Medulla oblongata (tissue), 1 donor: ENCODE measurements at regions not wholly inside any gene's neighbourhood (a gene's known extent, or its start where the extent isn't known, plus 50 kb on each side); places are given as distances from the start of the nearest gene placed in this dataset.
"Not testable (repeated sequence)": the region's sequence is repeated elsewhere in the genome, so short reads cannot be mapped to it uniquely, and the experiment has no call there.

Experiments used
- DNase-seq: peaks from one replicate; pipeline ENCODE4 v3.0.0-alpha.2; 2015; ENCODE audit errors: extremely low spot score

DNA sequence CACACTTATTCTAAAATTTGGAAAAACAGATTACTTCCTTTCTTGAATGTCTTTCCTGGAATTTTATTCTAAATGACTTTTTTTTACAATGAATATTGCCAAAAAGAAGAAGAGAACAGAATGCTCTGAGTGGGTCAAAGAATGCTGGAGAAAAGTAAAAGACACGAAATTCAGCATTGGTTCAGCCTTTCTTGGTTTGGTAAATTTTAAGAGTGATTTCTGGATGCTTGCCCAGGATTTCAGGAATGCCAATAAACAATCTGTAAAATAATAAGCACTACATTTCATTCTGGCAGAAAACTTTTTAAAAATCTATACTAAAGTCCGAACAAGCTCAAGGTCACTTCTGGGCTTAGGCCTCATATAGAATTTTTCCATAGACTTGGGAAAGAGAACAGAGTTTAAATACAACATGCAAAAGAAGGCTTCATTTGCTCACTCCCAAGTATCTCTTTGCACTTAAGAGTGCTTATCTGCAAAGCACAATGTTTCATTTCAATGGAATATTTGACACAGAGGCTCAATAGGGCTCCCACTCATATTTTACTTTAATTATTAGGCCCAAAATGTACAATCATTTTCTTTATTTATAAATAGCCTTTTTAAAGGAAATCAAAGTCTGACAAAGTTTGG, 359.5 kb upstream of the ANKRD30A start:
- peak; percentile 17 for DNase-seq

DNA sequence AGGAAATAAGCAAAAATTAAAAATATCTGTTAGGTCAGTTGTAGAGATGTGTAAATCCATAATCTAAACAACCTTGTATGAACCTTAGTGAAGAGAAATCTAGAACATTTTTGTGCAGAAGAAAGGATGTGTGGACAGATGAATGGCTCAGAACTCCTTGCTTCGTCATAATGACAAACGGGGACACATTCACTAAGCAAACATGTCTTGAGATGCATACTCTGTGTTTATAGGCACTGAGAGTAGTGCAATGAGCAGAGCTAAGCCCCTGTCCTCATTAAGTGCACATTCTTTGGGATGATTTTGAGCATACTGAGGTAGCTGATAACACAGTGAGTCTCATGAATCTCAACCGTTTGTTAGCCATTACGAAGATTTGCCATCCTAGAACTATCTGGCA, 360.6 kb upstream of the ANKRD30A start:
- no peak for DNase-seq

DNA sequence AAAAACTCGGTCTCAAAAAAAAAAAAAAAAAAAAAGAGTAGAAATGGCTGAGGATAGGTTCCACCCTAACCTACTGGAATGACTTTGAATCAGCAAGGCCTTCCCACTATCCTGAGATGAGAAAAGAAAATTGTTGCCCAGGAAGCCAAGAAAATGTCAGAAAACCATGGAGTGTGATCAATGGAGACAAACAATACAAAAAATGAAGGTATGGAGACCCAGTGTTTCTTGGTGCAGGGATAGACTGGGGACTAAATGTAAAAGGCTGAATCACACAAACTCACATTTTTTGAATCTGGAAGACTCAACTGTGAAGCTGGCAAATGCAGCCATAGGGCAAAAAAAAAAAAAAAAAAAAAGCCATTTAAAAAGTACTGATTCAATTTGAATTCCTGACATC, 364.3 kb upstream of the ANKRD30A start:
- DNase-seq: no peak

DNA sequence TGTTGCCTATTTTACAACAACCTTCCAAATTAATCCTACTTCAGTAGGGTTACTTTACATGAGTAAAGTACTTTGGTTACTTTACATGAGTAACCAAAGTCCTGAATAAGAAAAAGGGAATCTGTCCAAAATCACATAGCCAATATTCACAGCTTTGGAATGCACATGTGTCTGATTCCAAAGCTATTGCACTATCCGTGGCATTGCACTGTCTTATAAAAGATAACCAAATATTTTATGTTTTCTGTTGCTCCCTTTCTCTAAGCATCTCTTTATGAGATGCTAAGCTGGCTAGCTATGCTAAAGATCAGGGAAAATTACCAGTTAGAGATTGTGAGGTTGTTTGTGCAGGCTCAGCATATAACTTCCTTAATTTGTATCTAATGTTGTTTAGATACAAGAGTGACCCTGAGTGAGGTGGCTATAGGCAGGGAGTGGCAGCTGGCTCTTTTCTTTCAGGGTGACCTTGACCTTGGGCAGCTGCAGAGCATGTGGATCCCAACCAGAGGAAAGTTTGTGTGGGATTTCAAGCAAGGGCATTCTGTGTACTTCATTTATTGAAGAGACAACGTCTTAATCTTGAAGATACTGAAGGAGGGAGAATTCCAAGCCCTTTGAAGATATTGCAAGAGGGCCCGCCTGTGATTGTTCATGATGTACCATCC, 366.1 kb upstream of the ANKRD30A start:
- DNase-seq: no peak

DNA sequence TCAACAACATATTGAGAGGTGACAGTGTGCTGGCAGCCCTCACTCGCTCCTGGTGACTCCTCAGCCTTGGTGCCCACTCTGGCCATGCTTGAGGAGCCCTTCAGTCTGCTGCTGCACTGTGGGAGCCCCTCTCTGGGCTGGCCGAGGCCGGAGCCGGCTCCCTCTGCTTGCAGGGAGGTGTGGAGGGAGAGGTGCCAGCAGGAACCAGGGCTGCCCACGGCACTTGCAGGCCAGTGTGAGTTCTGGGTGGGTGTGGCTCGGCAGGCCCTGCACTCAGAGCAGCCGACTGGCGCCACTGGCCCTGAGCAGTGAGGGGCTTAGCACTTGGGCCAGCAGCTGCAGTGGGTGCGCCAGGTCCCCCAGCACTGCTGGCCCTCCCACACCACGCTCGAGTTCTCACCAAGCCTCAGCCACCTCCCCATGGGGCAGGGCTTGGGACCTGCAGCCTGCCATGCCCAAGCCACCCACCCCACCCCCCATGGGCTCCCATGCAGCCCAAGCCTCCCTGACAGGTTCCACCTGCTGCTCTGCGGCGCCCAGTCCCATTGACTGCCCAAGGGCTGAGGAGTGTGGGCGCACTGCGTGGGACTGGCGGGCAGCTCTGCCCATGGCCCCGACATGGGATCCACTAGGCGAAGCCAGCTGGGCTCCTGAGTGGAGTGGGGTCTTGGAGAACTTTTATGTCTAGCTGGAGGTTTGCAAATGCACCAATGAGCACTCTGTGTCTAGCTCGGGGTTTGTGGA, 377.1 kb upstream of the ANKRD30A start:
- DNase-seq: no peak

DNA sequence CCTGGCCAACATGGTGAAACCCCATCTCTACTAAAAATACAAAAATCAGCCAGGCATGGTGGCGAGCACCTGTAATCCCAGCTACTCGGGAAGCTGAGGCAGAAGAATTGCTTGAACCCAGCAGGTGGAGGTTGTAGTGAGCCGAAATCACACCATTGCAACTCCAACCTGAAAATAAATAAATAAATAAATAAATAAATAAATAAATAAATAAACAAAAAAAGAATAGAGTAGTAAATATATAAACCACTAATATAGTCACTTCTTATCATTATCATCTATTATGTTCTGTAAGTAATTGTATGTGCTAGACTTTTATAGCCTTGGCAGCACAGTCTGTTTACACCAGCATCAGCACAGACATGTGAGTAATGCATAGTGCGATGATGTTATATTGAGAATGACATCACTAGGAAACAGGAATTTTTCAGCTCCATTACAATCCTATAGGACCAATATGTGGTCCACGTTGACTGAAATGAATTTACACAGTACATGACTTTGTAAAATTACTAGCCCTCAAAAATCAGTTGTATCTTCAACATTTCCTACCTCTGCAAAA, 385.4 kb upstream of the ANKRD30A start:
- no peak for DNase-seq

DNA sequence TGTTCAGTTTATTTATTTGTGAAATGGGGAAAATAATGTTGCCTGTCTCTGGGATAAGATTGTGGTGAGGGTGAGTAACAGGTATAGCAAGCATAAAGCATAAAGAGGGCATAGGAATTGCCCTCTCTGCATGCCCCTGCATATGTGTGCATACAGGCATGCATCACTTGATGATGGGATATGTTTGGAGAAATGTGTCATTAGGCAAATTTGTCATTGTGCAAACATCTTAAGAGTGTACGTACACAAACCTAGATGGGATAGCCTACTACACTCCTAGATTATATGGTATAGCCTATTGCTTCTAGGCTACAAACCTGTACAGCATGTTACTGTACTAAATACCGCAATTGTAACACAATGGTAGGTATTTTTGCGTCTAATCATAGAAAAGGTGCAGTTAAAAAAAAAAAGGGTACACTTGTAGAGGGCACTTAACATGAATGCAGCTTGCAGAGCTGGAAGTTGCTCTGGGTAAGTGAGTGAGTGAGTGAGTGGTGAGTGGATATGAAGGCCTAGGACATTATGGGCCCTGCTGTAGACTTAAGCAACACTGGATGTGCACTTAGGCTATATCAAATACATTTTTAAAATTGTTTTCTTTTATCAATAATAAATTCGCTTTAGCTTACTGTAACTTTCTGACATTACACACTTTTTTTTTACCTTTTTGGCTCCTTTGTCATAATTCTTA, 386.5 kb upstream of the ANKRD30A start:
- DNase-seq: no peak

DNA sequence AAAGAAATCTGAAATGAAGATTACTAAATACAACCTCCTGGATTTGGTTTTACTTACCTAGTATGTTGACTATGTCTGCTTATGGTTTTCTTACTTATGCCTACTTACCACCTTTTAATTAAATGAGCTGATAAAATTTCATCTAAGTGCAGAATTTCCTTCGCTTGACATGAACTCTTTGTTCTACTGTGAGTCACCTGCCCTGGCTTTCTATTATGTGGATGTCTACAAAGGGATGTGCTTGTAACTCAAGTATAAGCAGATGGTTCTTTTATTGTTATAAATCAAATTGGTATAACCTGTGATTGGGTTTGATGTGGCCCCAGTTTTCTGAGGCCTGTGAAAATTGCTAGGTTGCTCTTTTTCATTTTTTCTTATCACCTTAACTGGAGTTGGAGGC, 389.1 kb upstream of the ANKRD30A start:
- DNase-seq: no peak

DNA sequence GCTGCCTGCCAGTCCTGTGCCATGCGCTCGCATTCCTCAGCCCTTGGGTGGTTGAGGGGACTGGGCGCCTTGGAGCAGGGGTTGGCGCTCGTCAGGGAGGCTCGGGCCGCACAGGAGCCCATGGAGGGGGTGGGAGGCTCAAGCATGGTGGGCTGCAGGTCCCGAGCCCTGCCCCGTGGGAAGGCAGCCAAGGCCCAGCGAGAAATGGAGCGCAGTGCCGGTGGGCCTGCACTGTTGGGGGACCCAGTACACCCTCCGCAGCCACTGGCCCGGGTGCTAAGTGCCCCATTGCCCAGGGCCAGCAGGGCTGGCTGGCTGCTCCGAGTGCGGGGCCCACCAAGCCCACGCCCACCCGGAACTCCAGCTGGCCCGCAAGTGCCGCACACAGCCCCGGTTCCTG, 390.8 kb upstream of the ANKRD30A start:
- not testable (repeated sequence) for DNase-seq

DNA sequence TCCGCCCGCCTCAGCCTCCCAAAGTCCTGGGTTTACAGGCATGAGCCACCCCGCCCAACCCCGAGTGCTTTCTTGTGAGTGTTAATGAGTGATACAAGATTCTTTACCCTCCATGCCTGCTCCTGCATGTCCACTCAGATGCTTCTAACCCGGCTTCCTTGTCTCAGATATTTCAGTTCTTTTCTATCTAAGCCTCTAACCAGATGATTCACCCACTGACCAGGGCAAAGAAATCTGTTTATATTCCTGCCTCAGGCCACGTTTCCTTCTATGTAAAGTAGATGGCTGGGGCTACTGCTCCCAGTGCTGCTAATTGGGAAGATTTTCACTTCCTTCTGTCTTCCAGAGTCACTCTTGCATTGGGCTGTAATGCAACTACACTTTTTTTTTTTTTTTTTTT, 395.1 kb upstream of the ANKRD30A start:
- no peak for DNase-seq

DNA sequence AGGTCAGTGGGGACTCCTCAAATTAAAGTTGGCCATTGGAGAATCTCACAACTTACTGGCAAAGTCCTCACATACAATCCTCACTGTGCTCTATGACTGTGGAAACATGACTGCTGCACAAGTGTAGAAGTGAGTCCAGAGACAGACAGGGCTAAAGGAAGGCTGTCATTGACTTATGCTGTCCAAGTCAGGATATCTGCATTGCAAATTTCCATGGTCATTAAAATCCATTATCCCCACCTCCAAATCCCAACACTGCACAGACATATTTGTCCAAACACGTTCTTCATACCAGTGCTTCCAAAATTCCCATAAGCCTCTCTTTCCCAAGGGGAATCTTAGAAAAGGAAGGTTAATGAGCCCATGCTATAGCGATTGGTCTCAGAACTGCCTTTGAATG, 396.8 kb upstream of the ANKRD30A start:
- DNase-seq: no peak

DNA sequence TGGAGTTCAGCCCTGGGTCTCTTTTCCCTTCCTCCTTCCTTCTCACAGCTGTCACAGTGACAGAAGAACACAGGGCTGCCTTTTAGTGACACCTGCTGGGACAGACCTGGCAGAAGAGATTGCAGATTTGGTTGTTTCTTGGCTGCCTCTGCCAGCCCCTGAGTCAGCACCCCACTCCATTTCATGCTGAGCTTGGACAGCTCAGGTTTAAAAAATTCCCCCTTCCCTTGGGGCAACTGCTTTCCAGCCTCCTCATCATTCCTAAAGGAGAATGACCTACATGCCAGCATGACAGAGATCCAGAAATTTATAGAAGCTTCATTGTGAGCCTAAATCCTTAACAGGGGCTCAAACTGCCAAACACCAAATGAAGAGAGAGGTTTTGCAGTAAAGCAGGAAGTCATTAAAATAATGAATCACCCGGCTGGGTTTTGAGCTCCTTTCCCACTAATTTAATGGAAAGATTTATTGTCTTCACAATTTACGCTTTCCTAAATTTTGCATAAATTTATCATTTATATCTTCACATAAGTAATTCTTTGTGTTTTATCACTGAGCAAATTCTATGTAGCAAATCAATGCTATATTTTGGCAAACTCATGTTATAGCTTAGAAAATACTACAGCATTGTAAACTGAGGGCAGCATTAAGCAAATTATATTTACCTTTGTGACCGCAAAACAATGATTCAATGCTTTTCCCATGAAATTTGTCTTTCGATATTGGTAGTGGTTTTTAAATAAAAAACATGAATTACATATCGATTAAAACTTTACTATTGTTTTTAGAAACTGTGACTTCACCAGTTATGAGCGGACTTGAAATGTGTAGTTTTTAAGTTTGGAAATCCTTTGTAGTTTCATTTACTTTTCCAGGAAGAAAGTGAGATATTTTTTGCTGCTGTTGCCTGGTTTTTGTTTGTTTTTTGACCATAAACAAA, 399.5 kb upstream of the ANKRD30A start:
- peak; percentile 61 for DNase-seq

DNA sequence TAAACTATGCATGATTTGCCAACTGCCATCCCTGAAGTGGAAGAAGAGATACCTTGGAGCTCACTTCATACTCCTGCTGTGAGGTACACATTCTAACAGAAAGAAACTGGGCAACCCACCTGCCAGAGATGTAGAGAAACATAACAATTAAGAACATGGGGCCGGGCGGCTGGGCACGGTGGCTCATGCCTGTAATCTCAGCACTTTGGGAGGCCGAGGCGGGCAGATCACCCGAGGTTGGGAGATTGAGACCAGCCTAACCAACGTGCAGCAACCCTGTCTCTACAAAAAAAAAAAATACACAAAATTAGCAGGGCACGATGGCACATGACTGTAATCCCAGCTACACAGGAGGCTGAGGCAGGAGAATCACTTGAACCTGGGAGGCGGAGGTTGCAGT, 402.6 kb upstream of the ANKRD30A start:
- no peak for DNase-seq

DNA sequence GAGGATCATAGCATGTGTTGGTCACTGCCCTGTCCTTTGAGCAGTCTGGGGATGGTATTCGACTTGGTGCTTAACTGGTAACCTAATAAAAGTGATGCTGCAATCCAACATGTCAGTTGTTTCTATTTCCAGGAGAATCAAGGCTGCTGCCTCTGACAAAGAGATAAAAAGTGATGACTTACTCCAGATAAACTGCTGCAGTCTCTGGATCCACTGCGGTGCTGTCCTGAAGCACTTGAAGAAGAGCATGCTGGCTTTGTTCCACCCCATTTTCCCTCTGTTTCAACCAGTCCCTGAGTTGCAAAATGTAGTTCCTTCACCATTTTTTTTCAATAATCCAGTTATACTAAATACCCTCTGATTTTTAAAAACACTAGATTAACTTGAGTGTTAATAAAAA, 403.5 kb upstream of the ANKRD30A start:
- DNase-seq: no peak

DNA sequence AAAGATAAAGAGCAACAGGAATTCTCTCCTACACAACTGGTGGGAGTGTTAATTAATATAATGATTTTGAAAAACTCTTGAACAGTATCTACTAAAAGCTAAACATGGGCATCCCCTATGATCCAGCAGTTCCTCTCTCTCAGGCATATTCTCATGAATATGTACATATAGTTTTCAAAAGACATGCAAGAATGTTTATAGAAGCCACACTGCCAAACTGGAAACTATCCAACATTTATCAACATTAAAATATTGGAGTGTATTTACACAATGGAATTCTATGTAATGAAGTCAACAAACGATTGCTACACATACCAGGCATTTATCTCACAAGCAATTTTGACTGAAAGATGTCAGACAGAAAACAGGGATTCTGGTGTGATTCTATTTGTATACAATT, 404.5 kb upstream of the ANKRD30A start:
- DNase-seq: no peak

DNA sequence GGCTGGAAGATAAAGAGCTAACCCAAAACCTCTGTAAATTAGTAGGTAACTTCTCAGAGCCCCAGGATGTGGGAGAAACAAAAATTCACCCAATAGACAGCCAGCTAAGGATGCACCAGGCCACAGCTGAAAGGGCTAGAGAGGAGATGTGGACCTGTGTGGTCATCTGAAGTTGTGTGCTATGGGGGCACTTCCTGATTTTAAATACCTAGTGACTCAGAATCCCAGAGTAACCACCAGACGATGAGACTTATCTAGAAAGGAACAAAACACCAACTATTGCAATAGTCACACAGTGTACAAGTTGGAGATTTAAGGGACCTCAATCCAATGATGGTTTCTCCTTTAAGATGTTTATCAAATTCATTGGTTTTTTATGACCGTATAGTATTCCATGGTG, 408.3 kb upstream of the ANKRD30A start:
- DNase-seq: no peak

DNA sequence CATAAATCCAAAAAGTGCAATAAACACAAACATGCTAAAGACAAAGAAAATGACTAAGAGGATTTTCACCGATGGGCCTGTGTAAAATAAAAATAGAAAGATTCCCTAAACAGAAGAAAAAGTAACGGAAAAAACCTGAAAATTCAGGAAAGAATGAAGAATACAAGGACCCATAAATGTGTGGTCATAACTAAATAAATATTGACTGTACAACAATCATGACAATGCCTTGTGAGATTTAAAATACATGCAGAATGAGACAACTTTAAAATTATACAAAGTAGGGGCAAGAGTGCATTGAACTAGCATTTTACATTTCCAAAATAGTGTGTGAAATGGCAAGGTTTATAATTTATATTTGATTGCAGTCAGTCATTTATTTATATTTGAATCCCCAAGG, 409.1 kb upstream of the ANKRD30A start:
- no peak for DNase-seq

DNA sequence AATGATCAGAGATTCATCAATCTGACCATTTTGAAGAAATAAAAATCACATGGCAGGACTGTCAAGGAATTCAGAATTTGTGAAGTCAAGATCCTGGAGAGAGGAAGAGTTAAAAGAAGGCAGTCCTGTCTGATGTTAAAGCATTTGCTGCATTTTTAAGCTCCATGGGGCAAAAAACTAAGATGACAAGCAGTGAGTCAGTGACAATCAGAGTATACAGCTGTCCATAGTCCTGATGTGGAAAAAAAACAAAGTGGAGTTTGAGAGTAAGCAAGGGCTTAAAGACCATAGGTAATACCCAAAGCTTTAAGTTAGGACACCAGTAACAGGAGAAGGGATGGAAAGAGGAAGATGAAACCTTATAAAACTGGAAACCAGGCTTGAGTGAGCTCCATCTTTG, 412.7 kb upstream of the ANKRD30A start:
- no peak for DNase-seq

DNA sequence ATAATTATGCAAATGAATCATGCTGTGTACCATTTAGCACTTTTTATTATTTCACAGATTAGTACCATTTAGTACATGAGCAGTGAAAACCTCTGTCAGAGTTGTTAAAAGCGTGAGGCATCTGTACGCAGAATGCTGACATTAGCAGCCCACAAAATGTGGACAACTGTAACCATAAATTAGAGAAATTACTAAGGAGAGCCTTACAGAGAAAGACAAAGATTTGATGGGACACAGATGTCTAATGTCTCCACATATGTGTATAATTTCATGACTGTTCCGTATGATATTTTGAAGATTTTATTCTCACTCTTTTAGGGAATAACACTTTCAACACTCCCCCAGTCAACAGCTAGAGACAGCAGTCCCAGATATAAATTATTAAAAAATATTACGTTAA, 414.0 kb upstream of the ANKRD30A start:
- DNase-seq: no peak

DNA sequence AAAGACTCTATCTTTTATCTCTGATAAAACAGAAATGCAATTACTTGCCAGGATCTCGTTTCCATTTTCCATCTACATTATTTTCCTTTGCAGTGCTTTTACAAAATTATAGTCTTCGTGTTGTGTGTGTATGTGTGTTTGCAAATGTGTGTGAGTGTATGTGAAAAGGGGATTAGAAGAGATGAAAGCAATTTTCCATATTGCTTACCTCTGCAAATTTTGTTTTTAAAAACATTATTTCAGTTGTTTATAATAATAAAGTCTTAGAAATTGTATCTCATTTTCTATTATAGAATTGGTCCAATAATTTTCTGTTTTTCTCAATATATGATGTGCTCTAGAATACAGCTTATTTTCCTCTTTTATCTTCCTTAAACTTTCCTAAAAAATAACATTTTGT, 421.3 kb upstream of the ANKRD30A start:
- no peak for DNase-seq

DNA sequence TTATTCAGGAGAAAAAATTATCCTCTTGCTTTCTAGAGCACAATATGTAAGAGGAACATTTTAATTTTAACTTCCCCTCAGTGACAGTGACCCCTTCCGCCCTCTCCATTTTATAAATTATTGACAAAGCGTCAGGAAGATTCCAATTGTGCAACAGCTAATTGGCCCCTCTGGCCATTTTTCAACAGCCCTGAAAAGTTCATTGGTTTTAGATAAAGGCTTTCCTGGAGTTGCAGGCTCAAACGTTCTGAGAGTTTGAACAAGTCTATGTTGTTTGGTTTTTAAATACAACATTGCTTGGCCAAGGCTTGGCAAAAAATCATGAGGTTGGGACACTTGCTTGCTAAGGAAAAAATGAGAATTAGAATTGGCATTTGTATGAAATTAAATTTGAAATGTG, 422.2 kb upstream of the ANKRD30A start:
- DNase-seq: peak; percentile 19
